Gastrocnemius medialis (tissue), 4 donors: ENCODE measurements at regions not wholly inside any gene's neighbourhood (a gene's known extent, or its start where the extent isn't known, plus 50 kb on each side); places are given as distances from the start of the nearest gene placed in this dataset.

ENCODE experiments used
- POLR2A ChIP-seq, 2 donors: fragments of 450-650 bp; IDR thresholded peaks; one replicate each; pipeline ENCODE4 v1.6.1; 2017; ENCODE audit warnings: antibody characterized with exemption in 2 of 2, mild to moderate bottlenecking in 2 of 2, moderate library complexity in 2 of 2
- TF ChIP-seq, protein P1 (sequence below), 5 experiments: fragments of 450-650 bp in 3 of 5; fragments of 200-600 bp in 2 of 5; sonication (generic) in 2 of 5; IDR thresholded peaks in 4 of 5; conservative IDR thresholded peaks in 1 of 5; 1 replicate in 4 of 5; 2 replicates in 1 of 5; pipeline ENCODE4 v1.5.1; 2016 to 2019; ENCODE audit warnings: antibody characterized with exemption in 5 of 5, mild to moderate bottlenecking in 3 of 5, moderate library complexity in 3 of 5

DNA sequence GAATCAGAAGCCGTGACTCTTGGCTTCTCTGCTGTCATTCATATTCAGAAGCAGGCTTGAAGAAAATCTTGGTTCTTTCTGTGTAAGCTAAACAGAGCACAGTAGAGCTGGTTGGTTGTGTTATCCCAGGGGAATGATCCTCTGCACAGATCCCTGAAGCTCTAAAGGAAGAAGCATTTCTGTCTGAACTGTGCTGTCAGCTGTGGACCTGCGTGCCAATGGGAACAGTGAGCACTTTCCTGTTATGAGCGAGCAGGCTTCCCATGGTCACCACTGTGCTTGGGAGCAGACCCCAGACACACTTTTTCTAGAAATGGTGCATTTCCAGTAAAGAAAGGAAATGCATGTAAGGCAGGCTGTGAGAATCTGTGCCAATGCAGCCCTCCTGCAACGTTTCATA lies 490.2 kb downstream of the EPM2A start:
- TF ChIP-seq, protein P1, sequence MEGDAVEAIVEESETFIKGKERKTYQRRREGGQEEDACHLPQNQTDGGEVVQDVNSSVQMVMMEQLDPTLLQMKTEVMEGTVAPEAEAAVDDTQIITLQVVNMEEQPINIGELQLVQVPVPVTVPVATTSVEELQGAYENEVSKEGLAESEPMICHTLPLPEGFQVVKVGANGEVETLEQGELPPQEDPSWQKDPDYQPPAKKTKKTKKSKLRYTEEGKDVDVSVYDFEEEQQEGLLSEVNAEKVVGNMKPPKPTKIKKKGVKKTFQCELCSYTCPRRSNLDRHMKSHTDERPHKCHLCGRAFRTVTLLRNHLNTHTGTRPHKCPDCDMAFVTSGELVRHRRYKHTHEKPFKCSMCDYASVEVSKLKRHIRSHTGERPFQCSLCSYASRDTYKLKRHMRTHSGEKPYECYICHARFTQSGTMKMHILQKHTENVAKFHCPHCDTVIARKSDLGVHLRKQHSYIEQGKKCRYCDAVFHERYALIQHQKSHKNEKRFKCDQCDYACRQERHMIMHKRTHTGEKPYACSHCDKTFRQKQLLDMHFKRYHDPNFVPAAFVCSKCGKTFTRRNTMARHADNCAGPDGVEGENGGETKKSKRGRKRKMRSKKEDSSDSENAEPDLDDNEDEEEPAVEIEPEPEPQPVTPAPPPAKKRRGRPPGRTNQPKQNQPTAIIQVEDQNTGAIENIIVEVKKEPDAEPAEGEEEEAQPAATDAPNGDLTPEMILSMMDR (IDR thresholded peaks at IDR 0.05 in 4 of 5, conservative IDR thresholded peaks at IDR 0.05 in 1 of 5) = no peak
- TF ChIP-seq POLR2A (IDR thresholded peaks at IDR 0.05) = no peak
